ENCODE measurements at regions not wholly inside any gene's neighbourhood (a gene's known extent, or its start where the extent isn't known, plus 50 kb on each side); places are given as distances from the start of the nearest gene placed in this dataset.
A peak's percentile ranks its signal among the peaks of the same experiment; 100 is the strongest.

GRCh38 chr10:29807163-29807806, 172.5 kb upstream of the SVIL start:
- Histone ChIP-seq H3K4me3 (ENCODE audit: low read depth in 2 of 2, low read length in 1 of 2) (no peak overlapping the region), H3K27ac (ENCODE audit: low read depth in 2 of 2, low read length in 1 of 2) (peak overlapping the region in 1 of 2 experiments; percentile 16; a peak in 1 of 4 replicates), H3K79me2 (ENCODE audit: insufficient read depth) (no peaks in the 10 kb centered on the region), H3K4me1 (ENCODE audit: control insufficient read depth in 1 of 2, insufficient read depth in 2 of 2, low read depth in 1 of 2, low read length in 1 of 2) (peaks cover 17 to 50% of the 10 kb centered on the region in 2 experiments), H3K4me2 (no peak overlapping the region), H2AFZ (ENCODE audit: low read depth) (no peak overlapping the region), H3K9me3 (no peaks in the 10 kb centered on the region), H3K36me3 (replicated peaks in 1 of 2; ENCODE audit: control insufficient read depth in 1 of 2, insufficient read depth in 2 of 2, low read length in 1 of 2) (no peaks in the 10 kb centered on the region), H3K9me2 (no peaks in the 10 kb centered on the region), H3F3A (replicated peaks; ENCODE audit: insufficient read depth) (peaks cover 31% of the 10 kb centered on the region), H3K9ac (no peak overlapping the region), H3K27me3 (ENCODE audit: insufficient read depth) (no peaks in the 10 kb centered on the region), H4K20me1 (ENCODE audit: insufficient read depth) (no peaks in the 10 kb centered on the region)
- ChIA-PET POLR2A (no interaction called here), CTCF (no interaction called here)
- WGBS (ENCODE audit: low lambda C conversion rate), result 48% methylated on average over 2 of the region's 2 CpGs
- TF ChIP-seq EP300 (IDR thresholded peaks at IDR 0.05; ENCODE audit: borderline replicate concordance in 1 of 2, low read depth in 1 of 2, low read length in 1 of 2), result peak in 1 of 2 experiments; percentile 15; a peak in 1 of 4 replicates
- TF ChIP-seq, protein P1, sequence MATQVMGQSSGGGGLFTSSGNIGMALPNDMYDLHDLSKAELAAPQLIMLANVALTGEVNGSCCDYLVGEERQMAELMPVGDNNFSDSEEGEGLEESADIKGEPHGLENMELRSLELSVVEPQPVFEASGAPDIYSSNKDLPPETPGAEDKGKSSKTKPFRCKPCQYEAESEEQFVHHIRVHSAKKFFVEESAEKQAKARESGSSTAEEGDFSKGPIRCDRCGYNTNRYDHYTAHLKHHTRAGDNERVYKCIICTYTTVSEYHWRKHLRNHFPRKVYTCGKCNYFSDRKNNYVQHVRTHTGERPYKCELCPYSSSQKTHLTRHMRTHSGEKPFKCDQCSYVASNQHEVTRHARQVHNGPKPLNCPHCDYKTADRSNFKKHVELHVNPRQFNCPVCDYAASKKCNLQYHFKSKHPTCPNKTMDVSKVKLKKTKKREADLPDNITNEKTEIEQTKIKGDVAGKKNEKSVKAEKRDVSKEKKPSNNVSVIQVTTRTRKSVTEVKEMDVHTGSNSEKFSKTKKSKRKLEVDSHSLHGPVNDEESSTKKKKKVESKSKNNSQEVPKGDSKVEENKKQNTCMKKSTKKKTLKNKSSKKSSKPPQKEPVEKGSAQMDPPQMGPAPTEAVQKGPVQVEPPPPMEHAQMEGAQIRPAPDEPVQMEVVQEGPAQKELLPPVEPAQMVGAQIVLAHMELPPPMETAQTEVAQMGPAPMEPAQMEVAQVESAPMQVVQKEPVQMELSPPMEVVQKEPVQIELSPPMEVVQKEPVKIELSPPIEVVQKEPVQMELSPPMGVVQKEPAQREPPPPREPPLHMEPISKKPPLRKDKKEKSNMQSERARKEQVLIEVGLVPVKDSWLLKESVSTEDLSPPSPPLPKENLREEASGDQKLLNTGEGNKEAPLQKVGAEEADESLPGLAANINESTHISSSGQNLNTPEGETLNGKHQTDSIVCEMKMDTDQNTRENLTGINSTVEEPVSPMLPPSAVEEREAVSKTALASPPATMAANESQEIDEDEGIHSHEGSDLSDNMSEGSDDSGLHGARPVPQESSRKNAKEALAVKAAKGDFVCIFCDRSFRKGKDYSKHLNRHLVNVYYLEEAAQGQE (IDR thresholded peaks at IDR 0.05; ENCODE audit: low read depth, low read length), result 0 out of 2 replicates have a peak, but pooled peaks have one; percentile 45
- no peak for TF ChIP-seq RAD21 (IDR thresholded peaks at IDR 0.05; ENCODE audit: low read length)
- TF ChIP-seq MAX (IDR thresholded peaks at IDR 0.05; ENCODE audit: low read depth), result 0 out of 2 replicates have a peak, but pooled peaks have one; percentile 37
- 0 out of 2 replicates have a peak, but pooled peaks have one; percentile 5 for TF ChIP-seq TCF12 (IDR thresholded peaks at IDR 0.05)
- TF ChIP-seq MXI1 (IDR thresholded peaks at IDR 0.05; ENCODE audit: low read depth, low read length), result no peak
- no peak for DNase-seq

DNA sequence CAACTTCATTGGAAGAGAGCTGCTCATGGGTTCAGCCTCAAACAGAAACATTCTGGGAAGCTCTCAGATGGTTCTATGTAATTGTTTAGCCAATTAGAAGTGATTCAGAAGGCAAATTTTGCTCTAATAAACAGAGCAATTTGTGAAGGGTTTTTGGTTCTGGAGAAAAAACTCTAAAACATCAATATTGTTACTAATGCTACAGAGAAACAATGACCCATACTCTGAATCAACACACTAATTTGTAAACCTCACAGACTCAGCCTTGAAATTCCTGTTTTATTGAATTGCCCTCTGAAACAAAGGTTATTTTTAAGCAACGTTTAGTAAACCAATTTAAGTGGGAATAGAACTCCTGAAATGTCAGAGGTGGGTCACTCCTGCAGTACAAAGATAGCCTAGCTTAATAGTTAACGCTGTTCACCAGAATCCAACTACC, 171.6 kb upstream of the SVIL start:
- POLR2A ChIA-PET, result no interaction called here
- Histone ChIP-seq H3K9me3 (no peaks in the 10 kb centered on the region), H3F3A (replicated peaks; ENCODE audit: insufficient read depth) (peaks cover 26% of the 10 kb centered on the region), H4K20me1 (ENCODE audit: insufficient read depth) (no peaks in the 10 kb centered on the region), H3K27ac (ENCODE audit: low read depth in 2 of 2, low read length in 1 of 2) (no peak overlapping the region), H3K4me3 (ENCODE audit: low read depth in 2 of 2, low read length in 1 of 2) (no peak overlapping the region), H3K27me3 (ENCODE audit: insufficient read depth) (no peaks in the 10 kb centered on the region), H3K79me2 (ENCODE audit: insufficient read depth) (no peaks in the 10 kb centered on the region), H3K9ac (no peak overlapping the region), H3K36me3 (replicated peaks in 1 of 2; ENCODE audit: control insufficient read depth in 1 of 2, insufficient read depth in 2 of 2, low read length in 1 of 2) (no peaks in the 10 kb centered on the region), H2AFZ (ENCODE audit: low read depth) (no peak overlapping the region), H3K4me1 (ENCODE audit: control insufficient read depth in 1 of 2, insufficient read depth in 2 of 2, low read depth in 1 of 2, low read length in 1 of 2) (peaks cover 9 to 44% of the 10 kb centered on the region in 2 experiments; a peak in 3 of 4 replicates), H3K4me2 (no peak overlapping the region), H3K9me2 (no peaks in the 10 kb centered on the region)
- no peak for TF ChIP-seq ELF1 (IDR thresholded peaks at IDR 0.05)
- TF ChIP-seq GABPA (IDR thresholded peaks at IDR 0.05; ENCODE audit: low read depth), result no peak
- no peak for TF ChIP-seq CHD2 (IDR thresholded peaks at IDR 0.05; ENCODE audit: low read length, partially characterized antibody)
- no peak for TF ChIP-seq FOXM1 (IDR thresholded peaks at IDR 0.05; ENCODE audit: low read depth)
- no peak for TF ChIP-seq USF1 (IDR thresholded peaks at IDR 0.05; ENCODE audit: borderline replicate concordance, low read depth)
- TF ChIP-seq POLR2AphosphoS5 (IDR thresholded peaks at IDR 0.05; ENCODE audit: low read depth, low read length), result no peak
- TF ChIP-seq FOSL2 (IDR thresholded peaks at IDR 0.05; ENCODE audit: borderline replicate concordance, low read depth), result no peak
- no peak for TF ChIP-seq EP300 (IDR thresholded peaks at IDR 0.05; ENCODE audit: borderline replicate concordance in 1 of 2, low read depth in 1 of 2, low read length in 1 of 2)
- TF ChIP-seq RXRA (IDR thresholded peaks at IDR 0.05; ENCODE audit: borderline replicate concordance, low read depth), result no peak
- no peak for TF ChIP-seq TEAD4 (IDR thresholded peaks at IDR 0.05; ENCODE audit: borderline replicate concordance, insufficient read depth)
- no peak for TF ChIP-seq RAD21 (IDR thresholded peaks at IDR 0.05; ENCODE audit: low read length)
- CTCF ChIA-PET, result no interaction called here
- 62% methylated on average over 2 of the region's 2 CpGs for WGBS (ENCODE audit: low lambda C conversion rate)
- DNase-seq, result no peak

All from SK-N-SH (cell line).